Small intestine (tissue), 7 donors: ENCODE measurements at regions not wholly inside any gene's neighbourhood (a gene's known extent, or its start where the extent isn't known, plus 50 kb on each side); places are given as distances from the start of the nearest gene placed in this dataset.
A peak's percentile ranks its signal among the peaks of the same experiment; 100 is the strongest.

Experiments used
- DNase-seq, 2 donors: peaks; one replicate each; pipeline versions ENCODE4 v3.0.0 to v3.0.0-alpha.2; 2013
- FAIRE-seq: peaks from 2 replicates; lab custom pipeline; 2012; peaks lifted over from hg19 to GRCh38; lab: Jason Lieb, UNC
- H3K27ac ChIP-seq, 3 donors: one replicate each; pipeline ENCODE4 v1.5.1; 2013; ENCODE audit warnings: low read length in 2 of 3, mild to moderate bottlenecking in 2 of 3, control low read depth in 1 of 3, inconsistent platforms in 1 of 3, low read depth in 1 of 3, moderate library complexity in 1 of 3
- H3K27me3 ChIP-seq, 3 donors: one replicate each; pipeline ENCODE4 v1.6.1; 2013; ENCODE audit warnings: low read length in 3 of 3, inconsistent platforms in 1 of 3; ENCODE audit not compliant: control insufficient read depth in 3 of 3, insufficient read depth in 3 of 3
- H3K36me3 ChIP-seq, 3 donors: one replicate each; pipeline ENCODE4 v1.6.1; 2013; ENCODE audit warnings: low read length in 3 of 3, inconsistent platforms in 1 of 3, low read depth in 1 of 3, mild to moderate bottlenecking in 1 of 3, moderate library complexity in 1 of 3; ENCODE audit not compliant: control insufficient read depth in 3 of 3, insufficient read depth in 2 of 3
- H3K4me1 ChIP-seq, 3 donors: one replicate each; pipeline ENCODE4 v1.6.1; 2013; ENCODE audit warnings: low read length in 2 of 3, inconsistent platforms in 1 of 3, low read depth in 1 of 3, mild to moderate bottlenecking in 1 of 3, moderate library complexity in 1 of 3; ENCODE audit not compliant: control insufficient read depth in 3 of 3, insufficient read depth in 2 of 3
- H3K4me3 ChIP-seq, 3 donors: one replicate each; pipeline ENCODE4 v1.5.1; 2013; ENCODE audit warnings: low read length in 3 of 3, control low read depth in 1 of 3, inconsistent platforms in 1 of 3, low read depth in 1 of 3, mild to moderate bottlenecking in 1 of 3, moderate library complexity in 1 of 3
- H3K9me3 ChIP-seq, 2 donors: one replicate each; pipeline ENCODE4 v1.6.1; 2013; ENCODE audit warnings: low read depth in 1 of 2, low read length in 1 of 2; ENCODE audit not compliant: control insufficient read depth in 2 of 2, insufficient read depth in 1 of 2
- WGBS, 3 donors: extraction: QIAGEN DNeasy Blood & Tissue Kit; methylation state at CpG; one replicate each; pipeline ENCODE4 v1.1.7; 2013; 5-methylcytosine and 5-hydroxymethylcytosine counted together
- donor health status: healthy with polysubstance abuse.
- donor health status: control.
- donor health status: control.
- donor health status: Bipolar disorder and iron deficiency.
- donor health status: healthy.

GRCh38 chr19:28485292-28485691 lies 727.7 kb downstream of the UQCRFS1 start:
- no peaks in the 10 kb centered on the region for H3K9me3 ChIP-seq
- no peak overlapping the region for H3K4me3 ChIP-seq
- H3K4me1 ChIP-seq: peaks cover 0 to 2% (median 0%) of the 10 kb centered on the region in 3 donors
- H3K27me3 ChIP-seq: no peaks in the 10 kb centered on the region
- DNase-seq (peak; percentile 76 to 87), FAIRE-seq (no peak)
- no peaks in the 10 kb centered on the region for H3K36me3 ChIP-seq
- WGBS, 3 donors: 18 to 42% (median 22%) methylated on average over 9 of the region's 9 CpGs
- no peak overlapping the region for H3K27ac ChIP-seq

DNA sequence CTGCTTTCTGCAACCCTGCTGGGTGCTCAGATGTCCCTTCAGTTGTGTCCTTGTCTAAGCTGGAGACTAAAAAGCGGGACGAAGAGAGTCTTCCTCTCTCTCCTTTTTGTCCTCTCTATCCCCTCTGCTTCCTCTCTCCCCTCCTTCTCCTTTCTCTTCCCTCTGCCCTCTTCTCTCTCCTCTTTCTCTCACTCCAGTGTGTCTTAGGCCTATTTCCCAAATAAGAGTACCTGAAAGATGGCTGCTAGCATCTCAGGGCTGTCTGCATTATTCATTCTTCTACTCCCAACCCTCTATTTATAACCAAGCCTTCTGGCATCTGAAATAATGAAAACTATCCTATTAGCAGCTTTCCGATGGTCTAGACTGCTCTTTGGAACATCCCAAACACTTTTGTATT lies 729.8 kb downstream of the UQCRFS1 start:
- no peak for DNase-seq
- H3K9me3 ChIP-seq: peaks cover 0 to 4% of the 10 kb centered on the region in 2 donors
- peaks cover 0 to 2% (median 0%) of the 10 kb centered on the region in 3 donors for H3K4me1 ChIP-seq
- H3K36me3 ChIP-seq: no peaks in the 10 kb centered on the region
- H3K27me3 ChIP-seq: no peaks in the 10 kb centered on the region
- H3K4me3 ChIP-seq: no peak overlapping the region
- 66 to 79% (median 72%) methylated on average over 3 of the region's 3 CpGs for WGBS, 3 donors
- FAIRE-seq: no peak
- no peak overlapping the region for H3K27ac ChIP-seq

- Histone ChIP-seq H3K4me3 (no peak overlapping the region), H3K4me1 (peaks cover 0 to 2% (median 0%) of the 10 kb centered on the region in 3 donors), H3K27me3 (no peaks in the 10 kb centered on the region), H3K9me3 (peaks cover 0 to 4% of the 10 kb centered on the region in 2 donors), H3K27ac (no peak overlapping the region), H3K36me3 (no peaks in the 10 kb centered on the region)
- 62 to 79% (median 65%) methylated on average over 3 of the region's 3 CpGs for WGBS, 3 donors
- no peak for FAIRE-seq
- DNase-seq: no peak
These were observed 730.7 kb downstream of the UQCRFS1 start for GRCh38 chr19:28482221-28482620.

GRCh38 chr19:28481674-28482073 lies 731.3 kb downstream of the UQCRFS1 start:
- Histone ChIP-seq H3K27me3 (no peaks in the 10 kb centered on the region), H3K4me3 (no peak overlapping the region), H3K9me3 (peaks cover 0 to 4% of the 10 kb centered on the region in 2 donors), H3K4me1 (peaks cover 0 to 2% (median 0%) of the 10 kb centered on the region in 3 donors), H3K36me3 (no peaks in the 10 kb centered on the region), H3K27ac (peak overlapping the region; percentile 45 to 84 (median 57))
- DNase-seq (no peak), FAIRE-seq (no peak)
- 72 to 87% (median 87%) methylated on average over 1 of the region's 1 CpG for WGBS, 3 donors

GRCh38 chr19:28475525-28475924 lies 737.4 kb downstream of the UQCRFS1 start:
- H3K9me3 ChIP-seq: peaks cover 0 to 4% of the 10 kb centered on the region in 2 donors
- DNase-seq (no peak), FAIRE-seq (no peak)
- no peaks in the 10 kb centered on the region for H3K4me1 ChIP-seq
- WGBS, 3 donors: 66 to 83% (median 67%) methylated on average over 5 of the region's 5 CpGs
- no peak overlapping the region for H3K27ac ChIP-seq
- no peaks in the 10 kb centered on the region for H3K27me3 ChIP-seq
- H3K36me3 ChIP-seq: no peaks in the 10 kb centered on the region
- H3K4me3 ChIP-seq: no peak overlapping the region

GRCh38 chr19:28472843-28473242 lies 740.1 kb downstream of the UQCRFS1 start:
- H3K27me3 ChIP-seq: no peaks in the 10 kb centered on the region
- WGBS, 3 donors: 39 to 57% (median 45%) methylated on average over 7 of the region's 7 CpGs
- H3K4me1 ChIP-seq: peaks cover 0 to 4% (median 0%) of the 10 kb centered on the region in 3 donors
- no peaks in the 10 kb centered on the region for H3K36me3 ChIP-seq
- FAIRE-seq (no peak), DNase-seq (no peak)
- no peak overlapping the region for H3K27ac ChIP-seq
- no peak overlapping the region for H3K4me3 ChIP-seq
- H3K9me3 ChIP-seq: no peaks in the 10 kb centered on the region

DNA sequence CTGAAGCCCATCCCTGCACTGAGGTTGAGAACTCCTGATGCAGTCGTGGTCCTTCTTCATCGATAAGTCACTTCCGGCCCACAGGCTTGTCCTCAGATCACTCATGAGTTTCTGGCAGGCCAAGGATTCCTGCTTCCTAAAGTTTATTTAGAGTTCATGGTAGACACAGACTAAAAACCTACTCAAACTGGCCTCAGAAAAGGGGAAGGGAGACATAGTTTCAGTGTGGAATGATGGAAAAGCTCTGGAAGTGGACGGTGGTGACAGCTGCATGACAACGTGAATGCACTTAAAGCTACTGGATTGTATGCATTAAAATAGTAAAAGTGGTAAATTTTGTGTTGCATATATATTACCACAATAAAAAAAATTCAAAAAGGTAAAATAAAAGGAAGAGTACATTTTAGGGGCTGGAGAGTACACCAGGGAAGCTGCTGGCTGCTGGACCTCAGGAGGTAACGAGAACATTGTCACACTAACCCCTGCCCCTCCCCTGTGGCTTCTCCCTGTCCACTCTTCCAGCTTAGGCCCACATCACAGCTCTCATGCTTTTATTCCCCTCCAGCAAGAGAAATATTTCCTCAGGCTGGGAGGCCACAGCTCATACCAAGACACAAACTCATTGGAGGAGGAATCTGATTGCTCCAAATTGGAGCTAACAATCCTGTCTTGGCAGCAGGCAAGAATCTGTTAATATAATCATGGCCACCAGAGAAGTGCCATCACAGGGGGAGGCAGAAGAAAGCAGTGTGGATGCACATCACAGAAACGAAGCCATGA lies 741.0 kb downstream of the UQCRFS1 start:
- Histone ChIP-seq H3K27me3 (no peaks in the 10 kb centered on the region), H3K9me3 (no peaks in the 10 kb centered on the region), H3K27ac (no peak overlapping the region), H3K4me1 (peaks cover 0 to 4% (median 0%) of the 10 kb centered on the region in 3 donors), H3K4me3 (no peak overlapping the region), H3K36me3 (no peaks in the 10 kb centered on the region)
- FAIRE-seq (no peak), DNase-seq (no peak)
- 73 to 86% (median 83%) methylated on average over 7 of the region's 7 CpGs for WGBS, 3 donors

- Histone ChIP-seq H3K4me1 (peaks cover 0 to 4% (median 0%) of the 10 kb centered on the region in 3 donors), H3K27me3 (no peaks in the 10 kb centered on the region), H3K4me3 (no peak overlapping the region), H3K27ac (peak overlapping the region in 1 of 3 donors; percentile 22), H3K9me3 (no peaks in the 10 kb centered on the region), H3K36me3 (no peaks in the 10 kb centered on the region)
- FAIRE-seq (no peak), DNase-seq (no peak)
- WGBS, 3 donors: 52 to 71% (median 57%) methylated on average over 7 of the region's 7 CpGs
These were observed 743.4 kb downstream of the UQCRFS1 start for GRCh38 chr19:28469544-28469943.
